ENCODE measurements at regions not wholly inside any gene's neighbourhood (a gene's known extent, or its start where the extent isn't known, plus 50 kb on each side); places are given as distances from the start of the nearest gene placed in this dataset.

DNA sequence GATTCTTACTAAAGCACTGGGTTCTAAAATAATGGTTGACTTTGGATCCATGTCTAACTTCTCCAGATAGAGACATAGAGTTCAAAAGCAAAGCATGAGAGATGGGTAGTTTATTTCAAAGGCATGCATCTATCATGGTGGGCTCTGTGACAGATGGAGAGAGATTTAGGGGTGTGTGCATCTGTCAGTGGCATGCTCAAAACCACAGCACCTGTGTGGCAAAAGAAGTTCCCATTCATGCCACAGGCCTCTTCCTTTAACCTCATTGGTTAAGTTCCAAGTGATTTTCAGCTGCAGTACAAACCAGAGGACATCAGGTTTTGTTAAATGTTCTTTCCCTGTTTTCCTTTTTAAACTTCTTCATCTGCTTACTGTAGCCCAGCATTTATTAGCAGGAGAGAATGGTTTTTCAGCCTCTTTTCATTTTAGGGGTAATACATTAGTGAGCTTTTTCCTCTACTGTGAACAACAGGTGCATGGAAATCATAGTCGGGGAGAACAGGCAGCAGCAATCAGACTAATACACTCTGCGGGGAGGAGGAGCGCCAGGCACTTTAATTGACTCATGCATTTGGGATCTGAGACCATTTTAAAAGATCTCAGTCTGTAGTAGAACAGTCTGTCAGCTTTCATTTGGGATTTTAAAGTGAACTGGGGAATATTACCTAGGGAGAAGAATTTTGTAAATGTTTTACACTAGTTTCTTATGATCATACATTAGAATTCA is 52.4 kb upstream of the UPP2 start:
- DNase-seq, result no peak

DNA sequence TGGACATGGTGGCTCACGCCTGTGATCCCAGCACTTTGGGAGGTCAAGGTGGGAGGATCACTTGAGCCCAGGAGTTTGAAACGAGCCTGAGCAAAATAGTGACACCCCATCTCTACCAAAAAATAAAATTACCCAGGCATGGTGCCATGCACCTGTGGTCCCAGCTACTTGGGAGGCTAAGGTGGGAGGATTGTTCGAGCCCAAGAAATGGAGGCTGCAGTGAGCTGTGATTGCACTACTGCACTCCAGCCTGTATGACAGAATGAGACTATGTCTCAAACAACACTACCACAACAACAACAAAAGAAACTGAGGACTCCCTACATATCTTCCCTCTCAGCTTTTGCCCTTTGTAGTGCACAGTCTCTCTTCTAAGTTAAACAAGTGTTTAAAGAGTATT is 53.3 kb upstream of the UPP2 start:
- no peak for DNase-seq

DNA sequence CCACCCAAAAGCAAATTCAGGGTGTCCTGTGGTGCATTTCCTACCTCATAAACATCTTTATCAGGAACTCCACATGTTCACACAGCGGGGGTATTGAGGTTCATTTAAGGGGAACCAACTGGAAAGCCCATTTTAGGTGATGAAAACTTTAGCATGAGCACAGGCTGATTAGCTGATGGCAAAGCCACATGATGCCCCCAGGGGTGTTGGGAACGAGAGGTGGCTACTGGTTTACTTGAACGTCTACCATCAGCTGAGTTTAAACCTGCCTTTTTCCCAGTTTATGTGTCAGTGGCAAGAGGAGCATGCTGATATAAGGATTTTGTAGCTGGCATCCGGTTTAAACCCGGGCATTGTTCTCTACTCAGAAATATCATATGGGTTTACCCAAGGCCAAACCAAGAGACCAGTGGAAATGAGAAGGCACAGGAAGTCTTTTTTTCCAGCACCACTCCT is 54.5 kb upstream of the UPP2 start:
- DNase-seq, result no peak

DNA sequence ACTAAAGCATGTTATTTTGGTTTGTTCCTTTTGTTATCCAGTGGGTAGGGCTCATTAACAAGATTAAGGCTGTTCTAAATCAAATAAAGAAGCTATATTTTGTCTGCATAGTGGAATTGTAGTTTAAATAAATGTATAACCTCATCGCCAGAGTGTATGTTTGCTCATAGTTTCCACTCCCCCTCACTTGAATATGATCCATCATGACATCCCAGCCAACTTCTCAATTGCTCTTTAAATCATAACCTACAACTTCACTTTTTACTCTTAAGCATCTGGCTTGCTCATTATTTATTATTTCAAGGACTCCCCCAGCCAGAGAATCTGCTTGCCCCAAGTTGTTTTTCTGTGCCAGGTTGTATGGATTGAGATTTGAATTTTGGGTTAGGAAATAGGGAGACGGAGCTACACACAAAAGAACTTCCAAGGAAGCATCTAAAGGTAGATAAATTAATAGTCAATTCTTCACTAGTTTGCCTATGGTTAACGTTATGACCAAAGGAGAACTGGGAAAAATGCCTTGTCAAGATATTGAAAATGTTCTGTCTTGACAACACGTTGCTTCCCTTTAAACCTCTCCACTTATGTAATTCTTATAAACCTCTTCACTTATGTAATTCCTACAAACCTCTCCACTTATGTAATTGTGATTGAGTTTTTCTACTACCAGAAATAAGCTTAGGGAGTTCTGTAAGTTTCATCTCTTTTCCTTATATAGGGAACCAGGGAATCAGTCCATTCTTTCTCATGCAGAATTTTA is 55.4 kb upstream of the UPP2 start:
- DNase-seq, result no peak

DNA sequence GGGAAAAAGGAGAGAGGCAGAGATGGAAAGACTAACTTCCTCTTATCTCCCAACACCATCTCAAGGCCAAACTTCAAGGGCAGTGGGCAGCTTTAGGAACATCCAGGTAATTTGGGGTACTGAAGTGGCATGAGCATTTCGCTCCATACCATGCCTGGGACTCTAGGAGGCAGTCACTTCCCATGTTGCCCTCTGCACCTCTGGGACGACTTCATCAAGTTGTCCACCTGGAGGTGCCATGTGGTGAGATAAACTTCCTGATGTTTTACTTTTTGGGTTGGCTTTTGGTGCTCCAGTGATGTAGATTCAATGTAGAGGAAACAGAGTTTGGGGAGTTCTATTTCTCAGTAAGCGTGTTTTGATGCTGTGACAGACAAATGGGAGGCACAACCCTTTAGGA is 56.3 kb upstream of the UPP2 start:
- DNase-seq, result no peak

DNA sequence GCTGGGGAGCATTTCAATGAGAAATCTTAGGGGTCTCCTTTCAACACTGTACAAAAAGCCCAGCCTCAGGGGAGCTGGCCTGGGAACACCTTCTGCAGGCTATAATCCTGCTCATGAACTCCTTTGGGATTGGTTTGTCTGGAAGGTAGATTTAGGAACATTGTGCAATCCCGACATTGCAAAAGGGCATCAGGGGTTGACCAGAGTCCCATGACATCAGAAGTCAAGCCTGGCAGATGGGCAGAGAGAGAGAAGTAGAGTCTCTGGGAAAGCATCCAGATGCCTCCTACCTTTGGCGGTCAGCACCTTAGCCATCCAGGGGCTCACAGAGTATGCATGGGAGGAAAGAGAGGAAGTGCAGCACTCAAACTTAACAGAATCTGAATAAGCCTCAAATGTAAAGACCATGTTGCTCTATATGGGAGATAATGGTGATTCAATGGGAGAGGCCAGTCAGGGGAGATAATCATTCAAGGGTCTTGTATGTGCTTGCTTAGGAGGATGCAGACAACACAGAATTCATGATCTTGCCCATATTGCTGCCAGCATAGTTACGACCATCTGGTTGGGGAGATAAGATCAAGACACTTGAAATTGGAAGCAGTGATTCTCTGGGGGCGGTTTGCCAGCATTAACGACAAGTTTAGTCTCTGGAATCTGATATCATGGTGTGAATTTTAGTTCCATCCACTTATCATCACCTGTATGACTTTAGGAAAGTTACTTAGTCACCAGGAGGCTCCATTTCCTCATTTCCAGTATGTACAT is 58.3 kb upstream of the UPP2 start:
- DNase-seq, result no peak

DNA sequence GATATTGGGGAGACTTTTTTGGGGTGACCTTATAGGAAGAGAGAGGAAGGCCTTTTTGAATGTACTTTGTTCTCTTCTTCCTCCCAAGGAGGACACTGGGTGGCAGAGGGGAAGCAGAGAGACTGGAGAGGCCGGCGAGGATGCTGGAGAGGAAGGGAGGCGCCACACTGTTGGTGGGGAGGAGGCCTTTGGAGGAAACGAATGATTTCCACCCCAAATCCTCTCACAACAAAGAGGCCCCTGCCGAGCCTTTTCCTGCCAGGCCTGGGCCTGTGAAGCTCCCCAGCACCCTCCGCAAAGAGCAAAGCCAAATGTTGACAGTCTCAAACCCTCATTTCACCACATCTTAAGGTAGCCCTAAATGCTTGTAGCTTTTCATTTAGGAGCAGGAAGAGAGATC is 59.0 kb upstream of the UPP2 start:
- no peak for DNase-seq

DNA sequence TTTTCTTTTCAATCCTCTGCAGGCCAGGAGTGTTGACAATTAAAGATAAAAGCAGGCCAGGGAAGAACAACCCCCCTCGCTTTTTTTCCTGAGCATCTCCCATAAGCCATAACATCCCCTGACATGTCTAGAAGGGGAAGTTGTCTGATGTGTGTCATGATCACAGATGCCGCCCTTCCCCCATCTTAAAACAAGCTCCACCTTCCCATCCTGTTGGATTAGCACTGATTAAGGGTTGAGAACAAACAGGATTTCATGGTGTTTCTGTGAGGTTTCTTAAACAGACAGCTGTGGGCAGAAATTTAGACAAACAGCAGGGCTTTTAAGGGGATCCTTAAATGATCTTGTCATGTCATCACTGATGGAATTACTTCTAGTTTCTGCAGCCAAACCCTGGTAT is 59.4 kb upstream of the UPP2 start:
- DNase-seq, result no peak

DNA sequence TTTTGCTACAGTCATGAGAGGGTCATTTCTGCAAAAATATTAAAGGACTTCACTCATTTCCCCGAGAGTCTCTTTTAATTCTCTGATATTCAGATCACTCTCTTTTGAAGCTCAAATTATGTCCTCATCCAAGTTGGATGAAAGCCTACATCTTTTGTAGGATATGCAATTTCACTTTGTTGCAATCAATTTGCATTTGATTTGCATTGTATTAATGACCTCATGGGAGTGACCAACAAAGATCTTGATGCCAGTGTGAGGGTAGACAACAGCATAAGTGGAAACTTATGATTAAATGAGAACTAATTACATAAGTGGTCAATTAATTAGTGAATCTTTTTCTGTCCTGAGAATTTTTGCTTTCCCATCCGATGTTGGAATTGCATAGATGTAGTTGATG is 60.3 kb upstream of the UPP2 start:
- no peak for DNase-seq

DNA sequence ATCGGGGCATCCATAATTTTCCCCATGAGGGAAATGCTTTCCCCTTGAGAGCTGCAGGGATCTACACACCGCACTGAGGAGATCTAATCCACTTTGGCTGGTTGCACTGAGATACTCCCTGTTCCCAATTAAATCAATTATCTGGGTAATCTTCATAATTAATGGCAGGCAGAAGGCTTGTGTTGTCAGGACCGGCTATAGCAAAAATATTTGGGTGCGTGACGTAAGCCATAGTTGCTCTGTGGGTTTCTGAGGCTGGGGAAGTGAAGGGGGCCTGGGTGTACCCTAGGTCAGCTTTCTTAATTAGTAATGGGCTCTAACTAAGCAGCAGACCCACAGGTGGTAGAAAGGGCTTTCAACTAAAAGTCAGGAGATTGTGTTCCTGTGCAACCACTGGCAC is 62.8 kb upstream of the UPP2 start:
- no peak for DNase-seq

DNA sequence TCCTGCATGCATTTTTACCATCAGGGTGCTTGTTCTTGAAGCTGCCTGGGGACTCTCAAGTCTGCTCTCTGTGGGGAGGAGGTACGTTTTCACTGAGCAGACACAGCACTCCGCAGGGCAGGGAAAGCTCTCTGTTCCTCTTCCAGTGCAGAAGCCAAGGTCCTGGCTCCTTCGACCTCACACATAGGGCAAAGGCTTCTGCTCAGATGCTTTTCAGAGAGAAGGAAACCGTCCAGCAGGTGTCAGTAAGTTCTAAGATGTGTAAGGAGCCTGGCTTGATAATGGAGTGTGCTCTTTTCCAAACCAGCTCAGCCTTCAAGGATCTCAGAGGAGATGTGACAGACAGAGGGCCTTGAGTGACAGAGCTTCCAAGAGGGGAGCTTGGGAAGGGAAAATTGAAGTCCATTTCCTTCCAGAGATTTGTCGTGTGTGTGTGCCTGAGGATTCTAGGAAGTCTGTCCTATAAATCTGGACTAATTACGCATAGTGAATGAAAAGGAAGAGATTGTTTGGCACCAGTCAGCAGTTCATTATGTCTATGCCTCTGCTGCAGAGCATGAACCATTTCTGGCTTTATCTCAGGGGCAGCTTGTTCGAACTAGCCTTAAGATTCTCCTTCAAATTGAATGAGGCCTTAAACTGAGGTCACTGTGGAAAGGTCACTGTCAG is 67.3 kb upstream of the UPP2 start:
- no peak for DNase-seq

DNA sequence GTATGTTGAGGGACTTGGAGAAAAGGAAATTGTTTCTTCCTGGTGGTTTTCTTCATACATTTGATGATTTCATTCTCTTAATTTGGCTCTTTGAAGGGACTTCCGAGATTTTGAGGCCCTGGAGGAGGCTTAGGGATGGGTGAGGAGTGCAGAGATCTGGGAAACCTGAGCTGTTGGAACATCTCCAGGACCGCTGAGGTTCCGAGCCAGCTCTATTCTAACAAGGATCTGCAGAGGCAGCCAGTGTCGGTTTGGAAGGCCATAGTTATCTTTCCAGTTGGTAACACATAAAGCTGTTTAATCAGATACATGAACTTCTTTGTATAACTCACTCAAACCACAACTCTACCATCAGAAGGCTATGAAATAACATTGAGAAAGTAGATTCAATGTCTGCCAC is 70.3 kb upstream of the UPP2 start:
- no peak for DNase-seq

DNA sequence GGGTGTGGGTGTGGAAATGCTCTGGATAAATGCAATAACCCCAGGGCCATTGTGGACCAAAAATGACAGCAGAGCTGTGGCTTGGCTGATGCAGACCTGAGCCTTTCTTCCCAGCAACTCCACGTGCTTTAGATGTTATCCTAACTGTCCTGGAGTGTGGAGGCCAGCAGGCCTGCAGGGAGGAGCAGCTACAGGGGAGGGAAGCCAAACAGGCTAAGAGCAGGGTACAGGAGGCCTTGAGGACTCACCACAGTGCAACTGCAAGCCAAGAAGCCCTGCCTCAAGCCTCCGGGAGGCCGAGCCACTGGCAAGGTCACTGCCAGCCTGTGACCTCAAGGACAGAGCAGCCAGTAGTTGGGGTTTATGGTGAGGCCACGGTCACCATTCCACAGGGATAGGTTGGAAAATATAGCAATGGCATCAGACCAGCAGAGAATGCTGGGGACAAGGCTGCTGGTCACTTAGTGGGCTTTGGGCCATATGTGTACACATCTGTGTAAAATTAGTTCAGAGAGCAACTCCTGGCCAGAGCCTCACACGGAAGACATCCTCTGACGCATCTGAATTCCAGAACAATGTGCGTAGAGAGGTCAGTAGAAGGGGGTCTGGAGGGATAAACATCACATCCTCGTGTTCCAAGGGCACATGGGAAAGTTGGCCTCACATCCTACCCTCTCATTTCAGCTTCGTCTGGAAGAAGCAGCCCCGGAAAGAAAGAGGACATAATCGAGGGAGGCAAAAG is 76.2 kb upstream of the UPP2 start:
- no peak for DNase-seq

DNA sequence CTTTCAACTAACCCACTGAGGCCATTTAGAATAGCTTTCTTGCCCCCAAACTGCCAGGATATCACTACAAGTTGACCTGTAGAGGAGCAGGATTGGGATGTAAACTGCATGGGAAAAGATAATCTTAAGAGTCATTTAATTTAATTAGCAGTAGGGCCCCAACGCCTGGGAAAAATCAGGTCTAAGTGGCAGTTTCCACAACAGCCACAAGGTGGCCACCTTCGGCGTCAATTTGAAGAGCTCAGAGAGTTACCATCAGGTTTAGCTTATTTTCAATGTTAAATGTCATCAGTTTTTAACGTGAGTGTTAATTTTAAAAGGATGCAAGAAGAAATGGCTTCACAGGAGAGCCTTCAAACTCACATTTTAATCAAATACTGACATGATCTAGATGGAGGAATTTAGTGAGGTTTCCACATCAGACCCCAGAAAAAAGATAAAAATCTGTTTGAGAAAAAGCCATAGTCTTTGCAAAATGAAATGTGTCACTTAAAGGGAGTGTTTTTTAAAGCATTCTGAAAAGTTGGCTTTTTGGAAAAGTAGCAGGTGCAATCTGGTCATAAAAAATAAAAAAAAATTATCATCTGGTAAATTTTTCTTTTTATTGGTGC is 77.3 kb upstream of the UPP2 start:
- DNase-seq, result peak; percentile 17

DNA sequence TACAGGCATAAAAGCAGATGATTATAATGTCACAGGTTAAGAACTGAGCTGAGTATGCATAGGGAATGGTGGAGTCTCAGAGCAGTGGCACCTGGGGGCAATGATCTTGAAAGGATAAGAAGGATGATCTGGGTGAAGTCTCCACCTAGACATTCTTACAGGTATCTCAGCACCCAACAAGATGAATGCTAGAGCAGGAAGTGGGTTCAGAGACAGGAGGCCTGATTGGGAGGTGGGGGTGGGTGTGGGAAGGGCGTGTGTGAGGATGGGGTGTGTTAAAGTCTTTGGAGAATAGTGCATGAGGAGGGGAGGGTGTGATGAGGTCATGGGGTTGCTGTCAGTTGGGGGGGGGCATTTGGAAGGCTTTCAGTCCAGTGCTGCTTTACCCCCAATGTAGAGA is 78.8 kb upstream of the UPP2 start:
- no peak for DNase-seq

DNA sequence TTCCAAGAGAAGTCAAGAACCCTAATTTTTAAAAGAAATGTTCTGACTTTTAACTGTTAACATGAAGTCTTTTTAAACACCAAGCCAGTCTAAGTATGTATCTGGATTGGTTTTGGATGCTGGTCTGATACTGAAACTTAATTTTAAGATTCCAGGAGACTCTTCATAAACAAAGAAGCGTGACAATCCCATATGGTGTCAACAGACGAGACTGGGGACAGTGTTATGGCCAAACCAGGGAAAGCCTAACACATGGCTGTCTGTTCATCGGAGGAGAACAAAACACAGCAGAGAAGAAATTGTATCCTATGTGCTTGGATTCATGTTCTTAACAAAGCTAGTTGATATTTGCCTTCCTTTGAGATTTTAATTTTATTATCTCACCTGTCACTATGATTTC is 80.5 kb upstream of the UPP2 start:
- no peak for DNase-seq

DNA sequence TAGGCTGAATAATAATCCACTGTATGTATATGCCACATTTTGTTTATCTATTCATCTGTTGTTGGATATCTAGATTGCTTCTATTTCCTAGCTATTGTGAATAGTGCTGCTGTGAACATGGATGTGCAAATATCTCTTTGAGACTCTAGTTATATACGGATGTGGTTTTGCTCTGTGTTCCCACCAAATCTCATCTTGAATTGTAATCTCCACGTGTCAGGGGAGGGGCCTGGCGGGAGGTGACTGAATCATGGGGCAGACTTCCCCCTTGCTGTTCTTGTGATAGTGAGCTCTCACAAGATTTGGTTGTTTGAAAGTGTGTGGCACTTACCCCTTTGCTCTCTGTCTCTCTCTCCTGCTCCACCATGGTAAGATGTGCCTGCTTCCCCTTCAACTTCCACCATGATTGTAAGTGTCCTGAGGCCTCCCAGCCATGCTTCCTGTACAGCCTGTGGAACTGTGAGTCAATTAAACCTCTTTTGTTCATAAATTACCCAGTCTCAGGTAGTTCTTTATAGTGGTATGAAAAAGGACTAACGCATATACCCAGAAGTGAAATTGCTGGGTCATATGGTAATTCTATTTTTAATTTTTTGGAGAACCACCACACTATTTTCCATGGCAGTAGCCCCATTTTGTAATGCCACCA is 86.1 kb upstream of the UPP2 start:
- DNase-seq, result no peak

DNA sequence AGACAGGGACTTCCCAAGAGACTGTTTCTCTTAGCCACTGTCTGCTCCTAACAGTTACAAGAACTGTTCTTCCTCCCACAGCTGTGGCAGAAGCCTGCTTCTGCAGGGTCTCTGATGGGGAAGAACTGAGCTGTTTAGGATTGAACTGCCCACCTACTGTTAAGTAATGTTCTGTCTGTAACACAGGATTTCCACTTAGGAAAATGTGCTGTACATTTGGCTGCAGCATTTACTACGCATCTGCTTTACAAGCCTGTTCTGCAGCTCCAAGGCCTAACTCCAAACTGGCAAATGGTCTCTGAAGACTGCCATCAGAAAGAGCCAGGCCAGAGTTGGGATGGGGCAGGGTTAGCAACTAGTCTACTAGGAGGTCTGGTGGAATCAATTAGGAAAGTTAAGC is 87.8 kb upstream of the UPP2 start:
- DNase-seq, result peak; percentile 9

DNA sequence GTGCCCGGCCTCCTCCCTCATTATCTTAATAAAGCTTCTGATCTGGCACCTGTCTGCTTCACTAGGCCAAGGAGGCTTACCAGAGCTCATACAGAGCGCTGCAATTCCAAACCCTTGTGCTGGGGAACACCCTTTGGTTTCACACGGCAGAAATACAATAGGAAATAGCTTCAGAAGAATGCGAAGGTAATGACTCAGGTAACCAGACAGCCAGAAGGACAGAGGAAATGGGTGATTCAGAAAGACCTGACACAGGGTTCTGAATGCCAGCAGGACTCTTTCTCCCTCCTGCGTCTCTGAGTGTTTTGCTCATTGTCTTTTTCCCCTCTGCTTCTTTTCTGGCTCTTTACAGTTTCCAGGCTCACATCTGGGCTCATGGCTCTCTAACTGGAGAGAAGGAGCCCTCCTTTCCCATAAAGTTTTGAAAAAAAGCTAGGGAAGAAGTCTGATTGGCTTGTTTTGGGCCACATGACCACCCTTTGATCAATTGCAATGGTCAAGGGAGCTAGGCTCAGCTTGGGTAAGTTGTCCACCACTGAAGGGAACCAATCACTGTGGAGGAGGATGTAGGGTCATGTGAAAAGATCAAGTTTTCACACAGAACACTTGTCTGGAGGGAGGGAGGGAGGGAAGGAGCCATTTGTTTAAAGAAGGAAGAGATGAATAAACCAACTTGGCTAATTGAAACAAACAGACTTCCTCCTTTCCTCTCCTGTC is 90.5 kb upstream of the UPP2 start:
- no peak for DNase-seq

DNA sequence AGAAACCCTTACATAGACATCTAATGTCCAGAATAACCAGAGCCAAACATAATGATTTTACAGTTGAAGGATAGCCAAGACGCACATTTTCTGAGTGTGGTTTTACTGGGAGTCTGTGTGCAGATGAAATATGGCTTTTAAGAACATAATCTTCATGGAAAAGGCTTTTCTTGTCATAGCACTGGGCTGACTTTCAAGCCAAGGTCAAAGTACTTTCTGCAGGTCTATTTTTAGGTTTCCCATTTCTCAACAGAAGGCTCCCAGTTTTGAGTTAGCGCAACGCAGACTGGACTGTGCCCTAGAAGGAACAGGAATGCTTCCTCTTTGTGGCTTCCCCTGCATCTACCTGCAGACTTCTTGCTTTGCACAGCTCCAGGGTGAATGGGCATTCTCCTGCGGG is 92.3 kb upstream of the UPP2 start:
- no peak for DNase-seq
